GM12878 (cell line): ENCODE measurements at regions not wholly inside any gene's neighbourhood (a gene's known extent, or its start where the extent isn't known, plus 50 kb on each side); places are given as distances from the start of the nearest gene placed in this dataset.

ENCODE experiments used
- ATAC-seq: fragments of 200-7000 bp; cut with Tn5 transposase; 3 replicates; pipeline ENCODE4 v1.9.1; 2020; ENCODE audit warnings: mild to moderate bottlenecking, moderate library complexity
- BruUV-seq: library from RNA; stranded (reverse); fragments of 400-500 nt; replicated peaks from 2 replicates; lab custom pipeline; 2021; lab: Mats Ljungman, UMichigan
- CTCF ChIA-PET: fragments of 300-600 bp; sonication (Branson Sonifier 250); formaldehyde crosslinking; extraction: SDS; loops from one replicate; lab custom pipeline; 2021; ENCODE audit warnings: inconsistent platforms; lab: Yijun Ruan, JAX
- POLR2A ChIA-PET: fragments of 350-600 bp; formaldehyde crosslinking; extraction: SDS; loops from one replicate; lab custom pipeline; 2021; ENCODE audit warnings: inconsistent platforms; lab: Charles Lee
- RAD21 ChIA-PET: fragments of 300-600 bp; sonication (Branson Sonifier 250); formaldehyde crosslinking; loops from one replicate; lab custom pipeline; 2023; ENCODE audit warnings: antibody characterized with exemption; ENCODE audit not compliant: unreplicated experiment; lab: Charles Lee
- SMC1A ChIA-PET: fragments of 300-600 bp; sonication (Branson Sonifier 250); formaldehyde crosslinking; loops from one replicate; lab custom pipeline; 2023; ENCODE audit not compliant: unreplicated experiment, uncharacterized antibody; lab: Charles Lee
- DNase-seq: peaks from one replicate; pipeline ENCODE4 v3.0.0-alpha.2; 2011; ENCODE audit warnings: low read depth, low spot score
- FAIRE-seq: peaks from 3 replicates; lab custom pipeline; 2011; peaks lifted over from hg19 to GRCh38; lab: Jason Lieb, UNC
- H2AFZ ChIP-seq: 2 replicates; pipeline ENCODE4 v1.6.0; 2011; ENCODE audit warnings: low read depth, low read length, control low read depth; ENCODE audit not compliant: control insufficient read depth
- H3K27ac ChIP-seq: 2 replicates; pipeline ENCODE4 v1.5.1; 2011; ENCODE audit warnings: control low read depth; ENCODE audit not compliant: control insufficient read depth, insufficient read depth
- H3K27me3 ChIP-seq, 2 experiments: replicated peaks in 1 of 2; 2 replicates each; pipeline versions ENCODE4 v1.6.0 to v1.6.1; 2011; ENCODE audit warnings: low read length in 1 of 2; ENCODE audit not compliant: control insufficient read depth in 2 of 2, insufficient read depth in 2 of 2
- H3K36me3 ChIP-seq, 2 experiments: 2 replicates each; pipeline ENCODE4 v1.5.1; 2011; ENCODE audit warnings: low read length in 1 of 2; ENCODE audit not compliant: control insufficient read depth in 2 of 2, insufficient read depth in 2 of 2
- H3K4me1 ChIP-seq: 2 replicates; pipeline ENCODE4 v1.6.1; 2011; ENCODE audit warnings: mild to moderate bottlenecking, low read length, moderate library complexity, mixed read lengths; ENCODE audit not compliant: control insufficient read depth, insufficient read depth
- H3K4me2 ChIP-seq: 2 replicates; pipeline ENCODE4 v1.6.0; 2011; ENCODE audit warnings: control low read depth; ENCODE audit not compliant: control insufficient read depth, insufficient read depth
- H3K4me3 ChIP-seq: fragments of 200-600 bp; sonication (generic); 2 replicates; pipeline ENCODE4 v1.5.1; 2016
- H3K79me2 ChIP-seq: 2 replicates; pipeline ENCODE4 v1.6.0; 2011; ENCODE audit warnings: low read length; ENCODE audit not compliant: control insufficient read depth, insufficient read depth
- H3K9ac ChIP-seq: 2 replicates; pipeline ENCODE4 v1.8.0; 2011; ENCODE audit warnings: low read length, control low read depth, mixed read lengths; ENCODE audit not compliant: control insufficient read depth, insufficient read depth
- H3K9me3 ChIP-seq: replicated peaks from 3 replicates; pipeline ENCODE4 v1.5.1; 2011; ENCODE audit warnings: mild to moderate bottlenecking, low read length; ENCODE audit not compliant: control insufficient read depth, insufficient read depth
- H4K20me1 ChIP-seq: 2 replicates; pipeline ENCODE4 v1.6.0; 2011; ENCODE audit not compliant: control insufficient read depth, insufficient read depth
- ATF7 ChIP-seq: fragments of 450-650 bp; IDR thresholded peaks from 2 replicates; pipeline ENCODE4 v1.6.1; 2016; ENCODE audit warnings: low read depth, mild to moderate bottlenecking
- BCL3 ChIP-seq: IDR thresholded peaks from 2 replicates; pipeline ENCODE4 v1.6.1; 2011; ENCODE audit warnings: borderline replicate concordance, low read depth, mild to moderate bottlenecking, moderate library complexity, low read length; ENCODE audit not compliant: insufficient read depth, poor library complexity, severe bottlenecking
- CBX5 ChIP-seq: sonication (generic); IDR thresholded peaks from 2 replicates; pipeline ENCODE4 v1.6.1; 2016; ENCODE audit warnings: low read depth, moderate library complexity, mild to moderate bottlenecking, inconsistent platforms
- EZH2 ChIP-seq: IDR thresholded peaks from 2 replicates; pipeline ENCODE4 v1.6.1; 2012; ENCODE audit warnings: low read depth, mild to moderate bottlenecking, control low read depth, inconsistent platforms, low read length, borderline replicate concordance; ENCODE audit not compliant: control insufficient read depth
- FOS ChIP-seq: IDR thresholded peaks from 3 replicates; pipeline ENCODE4 v1.6.1; 2011; ENCODE audit warnings: borderline replicate concordance; ENCODE audit not compliant: insufficient read length; ENCODE audit errors: extremely low read depth
- GATAD2B ChIP-seq: fragments of 450-650 bp; conservative IDR thresholded peaks from 2 replicates; pipeline ENCODE4 v1.6.1; 2017; ENCODE audit warnings: low read depth, mild to moderate bottlenecking, moderate library complexity
- JUNB ChIP-seq: IDR thresholded peaks from 2 replicates; pipeline ENCODE4 v1.6.1; 2016; ENCODE audit warnings: antibody characterized with exemption, mild to moderate bottlenecking
- MEF2B ChIP-seq: fragments of 450-650 bp; IDR thresholded peaks from 2 replicates; pipeline ENCODE4 v1.6.1; 2018; ENCODE audit warnings: mild to moderate bottlenecking, moderate library complexity; ENCODE audit not compliant: partially characterized antibody, poor library complexity, severe bottlenecking
- PKNOX1 ChIP-seq: fragments of 450-650 bp; IDR thresholded peaks from 2 replicates; pipeline ENCODE4 v1.6.1; 2016; ENCODE audit warnings: mild to moderate bottlenecking
- POLR2AphosphoS2 ChIP-seq: IDR thresholded peaks from 2 replicates; pipeline ENCODE4 v1.6.1; 2011; ENCODE audit warnings: low read depth, mild to moderate bottlenecking, low read length, improper control_type of control experiment, moderate library complexity
- RAD51 ChIP-seq: fragments of 450-650 bp; IDR thresholded peaks from 2 replicates; pipeline ENCODE4 v1.6.1; 2016; ENCODE audit warnings: moderate library complexity, mild to moderate bottlenecking, inconsistent platforms
- RFX5 ChIP-seq: IDR thresholded peaks from 2 replicates; pipeline ENCODE4 v1.6.1; 2011; ENCODE audit warnings: low read depth, low read length, improper control_type of control experiment
- SPI1 ChIP-seq: IDR thresholded peaks from 2 replicates; pipeline ENCODE4 v1.6.1; 2011; ENCODE audit warnings: low read depth, mild to moderate bottlenecking, low read length, moderate library complexity, borderline replicate concordance; ENCODE audit not compliant: insufficient read depth
- TCF12 ChIP-seq: IDR thresholded peaks from 2 replicates; pipeline ENCODE4 v1.6.1; 2011; ENCODE audit warnings: low read depth, mild to moderate bottlenecking, low read length
- ZNF24 ChIP-seq: fragments of 450-650 bp; IDR thresholded peaks from 2 replicates; pipeline ENCODE4 v1.6.1; 2017; ENCODE audit warnings: antibody characterized with exemption, mild to moderate bottlenecking
- WGBS: methylation state at CpG from one replicate; pipeline ENCODE4 v1.1.6; 2016; ENCODE audit warnings: low lambda C conversion rate; ENCODE audit not compliant: insufficient replicate concordance, insufficient coverage; ENCODE audit errors: missing lambda C conversion rate; 5-methylcytosine and 5-hydroxymethylcytosine counted together
- in situ Hi-C: fragments of 300-500 bp; cut with MboI; formaldehyde crosslinking; loops from 9 replicates; pipeline ENCODE4 v1.14.3; 2018; ENCODE audit warnings: mixed read lengths
- intact Hi-C: fragments of 100-400 bp; cut with micrococcal nuclease; formaldehyde crosslinking; loops from one replicate; pipeline ENCODE4 v1.14.2; 2022; ENCODE audit not compliant: unreplicated experiment

DNA sequence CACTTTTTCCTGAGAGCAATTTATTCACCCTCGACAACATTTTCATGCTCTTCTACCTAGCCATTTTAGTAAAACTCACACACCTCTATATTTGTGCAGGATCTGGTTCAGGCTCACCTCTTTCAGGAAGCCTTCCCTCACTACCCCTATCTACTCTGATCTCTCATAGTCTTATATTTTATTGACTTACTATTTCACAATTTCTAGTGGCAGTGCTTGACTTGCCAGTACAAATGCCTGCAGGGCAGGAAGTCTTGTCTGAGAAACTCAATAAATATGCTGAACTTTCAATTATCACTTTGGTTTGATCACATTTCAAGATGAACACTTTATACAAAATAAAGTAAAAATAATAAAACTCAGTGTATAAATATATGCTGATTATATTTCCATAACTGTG, 226.8 kb downstream of the CETN3 start:
- ChIA-PET SMC1A (interaction anchor here (1.7 kb wide), 2 partner anchors 8 to 13 kb away, joined by 3 to 4 read pairs; no protein-coding TSS in a partner anchor), CTCF (interaction anchor here (0.5 to 2.4 kb wide), 6 partner anchors 13 to 1455 kb away, joined by 3 to 7 read pairs (median 4); no protein-coding TSS in a partner anchor), POLR2A (no interaction called here), RAD21 (interaction anchor here (1.2 kb wide), 1 partner anchor 459 kb away, joined by 3 read pairs; no protein-coding TSS in a partner anchor)
- intact Hi-C loops = loop anchor here (5.0 to 10.0 kb wide), 4 partner anchors 205 to 1455 kb away; partner anchors contain the start of gene MEF2C
- no peak for TF ChIP-seq RAD51
- TF ChIP-seq BCL3 = no peak
- no peak for TF ChIP-seq ATF7
- no peak for TF ChIP-seq EZH2
- TF ChIP-seq JUNB = no peak
- H3K4me1 ChIP-seq = no peaks in the 10 kb centered on the region
- H3K79me2 ChIP-seq = no peaks in the 10 kb centered on the region
- ATAC-seq (no peak), FAIRE-seq (no peak), DNase-seq (no peak)
- H3K4me3 ChIP-seq = no peak overlapping the region
- H2AFZ ChIP-seq = no peak overlapping the region
- no peak overlapping the region for H3K4me2 ChIP-seq
- no peak overlapping the region for H3K27ac ChIP-seq
- H4K20me1 ChIP-seq = no peaks in the 10 kb centered on the region
- no peaks in the 10 kb centered on the region for H3K27me3 ChIP-seq
- 90% methylated on average over 1 of the region's 1 CpG for WGBS
- H3K36me3 ChIP-seq = no peaks in the 10 kb centered on the region
- H3K9ac ChIP-seq = no peak overlapping the region
- H3K9me3 ChIP-seq = no peaks in the 10 kb centered on the region
- no TSS peak for BruUV-seq
- in situ Hi-C loops = no loop called here

DNA sequence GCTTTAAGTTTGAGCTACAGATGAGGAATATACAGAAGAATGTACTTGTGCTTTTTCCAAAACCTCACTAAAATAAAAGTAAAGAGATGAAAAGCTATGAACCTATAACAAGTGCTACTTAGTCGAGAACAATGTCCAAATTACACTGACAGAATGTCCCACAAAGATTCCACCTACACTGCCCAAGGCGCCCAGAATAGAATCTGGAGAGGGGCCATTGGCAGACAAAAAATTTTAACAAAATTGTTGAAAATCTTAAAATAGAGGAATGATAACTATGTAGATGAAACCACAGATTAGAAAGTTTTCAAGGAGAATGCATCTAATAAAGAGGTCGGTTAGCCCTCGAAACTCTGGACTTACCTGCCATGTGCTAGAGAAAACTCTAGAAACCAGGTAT, 235.3 kb downstream of the CETN3 start:
- POLR2A ChIA-PET = no interaction called here
- WGBS = 63% methylated on average over 4 of the region's 4 CpGs
- H3K27me3 ChIP-seq = no peaks in the 10 kb centered on the region
- no peak overlapping the region for H2AFZ ChIP-seq
- H3K4me2 ChIP-seq = no peak overlapping the region
- no peak overlapping the region for H3K4me3 ChIP-seq
- H3K9me3 ChIP-seq = no peaks in the 10 kb centered on the region
- ATAC-seq (no peak), FAIRE-seq (no peak), DNase-seq (no peak)
- H3K4me1 ChIP-seq = no peaks in the 10 kb centered on the region
- H3K79me2 ChIP-seq = no peaks in the 10 kb centered on the region
- no peaks in the 10 kb centered on the region for H4K20me1 ChIP-seq
- SMC1A ChIA-PET = interaction anchor here (1.1 to 1.2 kb wide), 2 partner anchors 185 to 270 kb away, joined by 3 to 4 read pairs; no protein-coding TSS in a partner anchor
- in situ Hi-C loops (no loop called here), intact Hi-C loops (no loop called here)
- no peak overlapping the region for H3K9ac ChIP-seq
- H3K27ac ChIP-seq = no peak overlapping the region
- CTCF ChIA-PET = interaction anchor here (0.7 to 1.0 kb wide), 2 partner anchors 9 to 188 kb away, joined by 3 to 4 read pairs; no protein-coding TSS in a partner anchor
- no TSS peak for BruUV-seq
- RAD21 ChIA-PET = no interaction called here
- no peaks in the 10 kb centered on the region for H3K36me3 ChIP-seq
- TF ChIP-seq FOS (no peak), PKNOX1 (no peak), POLR2AphosphoS2 (no peak), CBX5 (no peak), SPI1 (no peak), RFX5 (no peak), GATAD2B (no peak), MEF2B (no peak), ZNF24 (no peak), TCF12 (no peak)
